ENCODE measurements at regions not wholly inside any gene's neighbourhood (a gene's known extent, or its start where the extent isn't known, plus 50 kb on each side); places are given as distances from the start of the nearest gene placed in this dataset.

DNA sequence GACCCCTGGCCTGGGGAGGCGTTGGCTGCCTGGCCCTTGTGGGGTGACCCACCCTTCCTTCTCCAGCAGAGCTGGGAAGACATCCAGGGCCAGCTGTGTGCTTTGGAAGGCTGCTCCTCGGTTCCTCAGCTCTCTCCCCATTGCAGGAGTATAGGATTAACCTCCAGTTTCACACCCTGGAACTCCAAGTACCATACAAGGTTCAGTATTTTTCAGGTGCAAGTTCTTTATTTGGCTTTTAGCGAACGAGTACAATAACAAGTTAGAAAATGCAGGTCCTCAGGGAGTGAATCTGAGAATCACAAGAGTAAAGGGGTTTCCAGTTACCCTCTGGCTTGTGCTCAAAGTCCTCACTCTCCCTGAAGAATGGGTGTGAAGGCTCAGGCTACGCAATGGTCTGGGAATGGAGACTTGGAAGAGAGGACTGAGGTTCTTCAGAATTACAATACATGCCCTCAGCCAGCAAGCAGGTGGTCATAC is 101.2 kb downstream of the APOB start (continued):
- TF ChIP-seq, protein P1, sequence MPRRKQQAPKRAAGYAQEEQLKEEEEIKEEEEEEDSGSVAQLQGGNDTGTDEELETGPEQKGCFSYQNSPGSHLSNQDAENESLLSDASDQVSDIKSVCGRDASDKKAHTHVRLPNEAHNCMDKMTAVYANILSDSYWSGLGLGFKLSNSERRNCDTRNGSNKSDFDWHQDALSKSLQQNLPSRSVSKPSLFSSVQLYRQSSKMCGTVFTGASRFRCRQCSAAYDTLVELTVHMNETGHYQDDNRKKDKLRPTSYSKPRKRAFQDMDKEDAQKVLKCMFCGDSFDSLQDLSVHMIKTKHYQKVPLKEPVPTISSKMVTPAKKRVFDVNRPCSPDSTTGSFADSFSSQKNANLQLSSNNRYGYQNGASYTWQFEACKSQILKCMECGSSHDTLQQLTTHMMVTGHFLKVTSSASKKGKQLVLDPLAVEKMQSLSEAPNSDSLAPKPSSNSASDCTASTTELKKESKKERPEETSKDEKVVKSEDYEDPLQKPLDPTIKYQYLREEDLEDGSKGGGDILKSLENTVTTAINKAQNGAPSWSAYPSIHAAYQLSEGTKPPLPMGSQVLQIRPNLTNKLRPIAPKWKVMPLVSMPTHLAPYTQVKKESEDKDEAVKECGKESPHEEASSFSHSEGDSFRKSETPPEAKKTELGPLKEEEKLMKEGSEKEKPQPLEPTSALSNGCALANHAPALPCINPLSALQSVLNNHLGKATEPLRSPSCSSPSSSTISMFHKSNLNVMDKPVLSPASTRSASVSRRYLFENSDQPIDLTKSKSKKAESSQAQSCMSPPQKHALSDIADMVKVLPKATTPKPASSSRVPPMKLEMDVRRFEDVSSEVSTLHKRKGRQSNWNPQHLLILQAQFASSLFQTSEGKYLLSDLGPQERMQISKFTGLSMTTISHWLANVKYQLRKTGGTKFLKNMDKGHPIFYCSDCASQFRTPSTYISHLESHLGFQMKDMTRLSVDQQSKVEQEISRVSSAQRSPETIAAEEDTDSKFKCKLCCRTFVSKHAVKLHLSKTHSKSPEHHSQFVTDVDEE (CRISPR knock-in tag; IDR thresholded peaks at IDR 0.05), result no peak
- no peak for TF ChIP-seq CSDC2 (CRISPR knock-in tag; IDR thresholded peaks at IDR 0.05)

DNA sequence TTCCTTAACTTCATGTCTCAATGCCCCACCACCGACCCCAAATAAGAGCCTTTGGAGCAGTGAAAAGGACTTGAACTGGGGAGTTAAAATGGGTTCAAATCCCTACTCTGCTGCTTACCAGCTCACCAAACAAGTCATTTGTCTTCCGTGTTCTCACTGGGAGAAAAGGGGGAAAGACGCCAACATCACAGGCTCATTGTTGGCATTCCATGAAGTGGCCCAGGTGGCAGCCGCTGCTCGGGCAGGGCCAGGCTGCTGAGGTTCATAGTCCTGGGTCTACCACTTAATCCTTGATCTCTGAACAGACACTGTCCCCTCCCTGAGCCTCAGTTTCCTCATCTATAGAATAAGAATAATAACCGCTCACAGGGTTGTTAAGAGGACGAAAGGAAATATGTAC is 103.0 kb downstream of the APOB start:
- TF ChIP-seq GLIS3 (CRISPR knock-in tag; IDR thresholded peaks at IDR 0.05) (no peak), ZFP3 (CRISPR knock-in tag; IDR thresholded peaks at IDR 0.05) (no peak), OSR1 (CRISPR knock-in tag; IDR thresholded peaks at IDR 0.05) (no peak), PPARA (CRISPR knock-in tag; IDR thresholded peaks at IDR 0.05; ENCODE audit: borderline replicate concordance) (no peak), RARB (CRISPR knock-in tag; IDR thresholded peaks at IDR 0.05) (no peak), ARNTL (CRISPR knock-in tag; IDR thresholded peaks at IDR 0.05; ENCODE audit: borderline replicate concordance, low read depth) (no peak), ZNF8 (CRISPR knock-in tag; IDR thresholded peaks at IDR 0.05) (no peak), TCF4 (CRISPR knock-in tag; IDR thresholded peaks at IDR 0.05; ENCODE audit: borderline replicate concordance) (no peak), CSDC2 (CRISPR knock-in tag; IDR thresholded peaks at IDR 0.05) (no peak)

DNA sequence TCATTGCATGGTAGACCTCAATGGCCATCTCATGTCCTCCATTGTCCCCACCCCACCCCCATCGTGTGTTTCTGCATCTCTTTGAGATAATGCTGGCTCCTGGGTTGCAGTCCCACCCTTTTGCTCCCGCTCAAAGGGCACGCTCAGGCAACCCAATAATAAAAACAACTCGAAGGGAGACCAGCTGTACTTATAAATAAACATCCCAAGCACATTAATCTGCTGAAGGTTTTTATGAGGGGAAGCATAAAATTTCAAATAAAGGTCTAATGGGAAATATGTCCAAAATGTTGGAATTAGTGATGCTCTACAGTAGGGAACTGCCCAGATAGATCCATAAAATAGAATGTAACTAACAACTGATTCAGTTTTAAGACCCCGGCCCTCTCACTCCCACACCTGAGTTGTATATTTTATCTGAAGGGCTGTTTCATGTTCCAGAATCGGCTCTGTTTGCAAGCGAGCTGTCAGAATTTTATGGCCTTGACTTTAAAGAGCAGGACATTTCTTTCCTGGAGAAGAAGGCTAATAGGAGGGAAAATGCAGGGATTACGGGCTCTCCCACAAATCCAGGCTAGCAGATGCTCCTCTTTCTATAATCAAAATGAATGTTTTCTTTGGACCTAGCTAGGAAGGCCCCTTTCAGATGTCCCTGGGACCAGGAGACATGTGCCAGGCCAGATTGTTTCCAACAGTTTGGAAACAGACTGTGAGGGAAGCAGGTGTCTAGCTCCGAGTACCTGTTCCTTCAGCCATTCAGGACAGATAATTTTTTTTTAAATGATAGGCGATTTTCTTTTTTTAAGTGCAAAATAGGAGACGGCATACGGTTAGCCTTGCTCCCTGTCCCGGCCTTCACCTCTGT is 103.7 kb downstream of the APOB start:
- TF ChIP-seq GLIS3 (CRISPR knock-in tag; IDR thresholded peaks at IDR 0.05), result no peak
- TF ChIP-seq, protein P2, sequence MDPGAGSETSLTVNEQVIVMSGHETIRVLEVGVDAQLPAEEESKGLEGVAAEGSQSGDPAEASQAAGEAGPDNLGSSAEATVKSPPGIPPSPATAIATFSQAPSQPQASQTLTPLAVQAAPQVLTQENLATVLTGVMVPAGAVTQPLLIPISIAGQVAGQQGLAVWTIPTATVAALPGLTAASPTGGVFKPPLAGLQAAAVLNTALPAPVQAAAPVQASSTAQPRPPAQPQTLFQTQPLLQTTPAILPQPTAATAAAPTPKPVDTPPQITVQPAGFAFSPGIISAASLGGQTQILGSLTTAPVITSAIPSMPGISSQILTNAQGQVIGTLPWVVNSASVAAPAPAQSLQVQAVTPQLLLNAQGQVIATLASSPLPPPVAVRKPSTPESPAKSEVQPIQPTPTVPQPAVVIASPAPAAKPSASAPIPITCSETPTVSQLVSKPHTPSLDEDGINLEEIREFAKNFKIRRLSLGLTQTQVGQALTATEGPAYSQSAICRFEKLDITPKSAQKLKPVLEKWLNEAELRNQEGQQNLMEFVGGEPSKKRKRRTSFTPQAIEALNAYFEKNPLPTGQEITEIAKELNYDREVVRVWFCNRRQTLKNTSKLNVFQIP (CRISPR knock-in tag; IDR thresholded peaks at IDR 0.05; ENCODE audit: borderline replicate concordance, low read depth), result no peak
- ATAC-seq, result no peak

More for the DNA sequence above, 103.0 kb downstream of the APOB start:
- no peak for ATAC-seq

DNA sequence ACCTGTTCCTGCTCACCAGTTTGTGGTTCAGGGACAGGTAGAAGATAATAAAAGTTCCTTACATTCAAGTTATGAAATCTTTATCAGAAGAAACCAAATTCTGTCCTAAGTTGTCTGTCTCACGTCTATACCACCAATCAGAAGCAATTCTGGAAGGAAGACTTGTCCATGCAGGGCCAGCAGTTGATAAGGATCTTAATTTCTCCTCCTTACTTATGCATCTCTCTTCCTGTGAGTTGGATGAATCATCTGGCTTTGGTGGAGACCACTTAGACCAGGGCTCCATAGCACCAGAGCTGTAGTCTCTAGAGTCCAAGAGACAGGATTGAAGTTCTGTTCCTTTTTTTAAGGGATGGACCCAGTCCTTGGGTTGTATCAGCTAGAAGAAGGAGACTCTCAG is 106.5 kb downstream of the APOB start:
- TF ChIP-seq BACH2 (CRISPR knock-in tag; IDR thresholded peaks at IDR 0.05; ENCODE audit: borderline replicate concordance) (no peak), SNAI2 (CRISPR knock-in tag; IDR thresholded peaks at IDR 0.05) (no peak), ZNF70 (CRISPR knock-in tag; IDR thresholded peaks at IDR 0.05) (no peak), ZFP3 (CRISPR knock-in tag; IDR thresholded peaks at IDR 0.05) (no peak), TOX (CRISPR knock-in tag; IDR thresholded peaks at IDR 0.05; ENCODE audit: borderline replicate concordance) (no peak)
- TF ChIP-seq, protein P2 (CRISPR knock-in tag; IDR thresholded peaks at IDR 0.05; ENCODE audit: borderline replicate concordance, low read depth), result no peak

DNA sequence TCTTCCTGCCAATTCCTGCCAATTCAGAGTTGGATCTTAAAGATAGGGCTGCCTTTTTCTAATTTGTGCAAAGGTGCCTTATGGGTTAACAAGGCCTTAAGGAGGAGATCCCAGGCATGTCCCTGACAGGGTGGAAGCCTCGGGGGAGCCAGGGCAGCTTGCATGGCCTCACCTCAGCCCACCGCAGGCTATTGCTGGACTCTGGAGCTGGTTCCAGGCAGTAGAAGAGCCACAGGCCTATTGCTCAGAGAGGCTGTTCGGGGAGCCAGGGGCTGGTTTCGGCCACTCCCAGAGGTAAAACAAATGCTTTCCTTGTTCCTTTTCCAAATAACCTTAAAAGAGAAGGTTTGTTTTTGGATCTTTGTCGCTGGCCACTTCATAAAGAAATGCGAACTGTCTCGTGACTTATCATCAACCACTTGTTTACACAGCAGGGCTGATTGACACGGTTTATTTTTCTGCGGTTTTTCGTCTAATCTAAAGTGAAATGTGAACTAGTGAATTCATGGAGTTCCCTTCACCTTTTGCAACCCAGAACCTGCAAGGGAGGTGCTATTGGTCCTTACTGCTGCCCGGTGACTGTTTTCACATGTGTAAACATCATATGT is 108.6 kb downstream of the APOB start:
- TF ChIP-seq, protein P3, sequence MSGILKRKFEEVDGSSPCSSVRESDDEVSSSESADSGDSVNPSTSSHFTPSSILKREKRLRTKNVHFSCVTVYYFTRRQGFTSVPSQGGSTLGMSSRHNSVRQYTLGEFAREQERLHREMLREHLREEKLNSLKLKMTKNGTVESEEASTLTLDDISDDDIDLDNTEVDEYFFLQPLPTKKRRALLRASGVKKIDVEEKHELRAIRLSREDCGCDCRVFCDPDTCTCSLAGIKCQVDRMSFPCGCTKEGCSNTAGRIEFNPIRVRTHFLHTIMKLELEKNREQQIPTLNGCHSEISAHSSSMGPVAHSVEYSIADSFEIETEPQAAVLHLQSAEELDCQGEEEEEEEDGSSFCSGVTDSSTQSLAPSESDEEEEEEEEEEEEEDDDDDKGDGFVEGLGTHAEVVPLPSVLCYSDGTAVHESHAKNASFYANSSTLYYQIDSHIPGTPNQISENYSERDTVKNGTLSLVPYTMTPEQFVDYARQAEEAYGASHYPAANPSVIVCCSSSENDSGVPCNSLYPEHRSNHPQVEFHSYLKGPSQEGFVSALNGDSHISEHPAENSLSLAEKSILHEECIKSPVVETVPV (CRISPR knock-in tag; IDR thresholded peaks at IDR 0.05), result no peak
- TF ChIP-seq, protein P4, sequence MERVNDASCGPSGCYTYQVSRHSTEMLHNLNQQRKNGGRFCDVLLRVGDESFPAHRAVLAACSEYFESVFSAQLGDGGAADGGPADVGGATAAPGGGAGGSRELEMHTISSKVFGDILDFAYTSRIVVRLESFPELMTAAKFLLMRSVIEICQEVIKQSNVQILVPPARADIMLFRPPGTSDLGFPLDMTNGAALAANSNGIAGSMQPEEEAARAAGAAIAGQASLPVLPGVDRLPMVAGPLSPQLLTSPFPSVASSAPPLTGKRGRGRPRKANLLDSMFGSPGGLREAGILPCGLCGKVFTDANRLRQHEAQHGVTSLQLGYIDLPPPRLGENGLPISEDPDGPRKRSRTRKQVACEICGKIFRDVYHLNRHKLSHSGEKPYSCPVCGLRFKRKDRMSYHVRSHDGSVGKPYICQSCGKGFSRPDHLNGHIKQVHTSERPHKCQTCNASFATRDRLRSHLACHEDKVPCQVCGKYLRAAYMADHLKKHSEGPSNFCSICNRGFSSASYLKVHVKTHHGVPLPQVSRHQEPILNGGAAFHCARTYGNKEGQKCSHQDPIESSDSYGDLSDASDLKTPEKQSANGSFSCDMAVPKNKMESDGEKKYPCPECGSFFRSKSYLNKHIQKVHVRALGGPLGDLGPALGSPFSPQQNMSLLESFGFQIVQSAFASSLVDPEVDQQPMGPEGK (CRISPR knock-in tag; IDR thresholded peaks at IDR 0.05; ENCODE audit: borderline replicate concordance), result no peak
- TF ChIP-seq ZFP30 (CRISPR knock-in tag; IDR thresholded peaks at IDR 0.05), result no peak
- no peak for ATAC-seq

More for the DNA sequence above, 106.5 kb downstream of the APOB start:
- ATAC-seq, result no peak
